PC-9 (cell line): ENCODE measurements at regions not wholly inside any gene's neighbourhood (a gene's known extent, or its start where the extent isn't known, plus 50 kb on each side); places are given as distances from the start of the nearest gene placed in this dataset.

ENCODE experiments used
- BruUV-seq: library from RNA; stranded (reverse); fragments of 400-500 nt; replicated peaks from 2 replicates; lab custom pipeline; 2021; lab: Mats Ljungman, UMichigan
- CTCF ChIA-PET: fragments of 300-600 bp; sonication (Branson Sonifier 250); formaldehyde crosslinking; loops from one replicate; lab custom pipeline; 2022; ENCODE audit warnings: antibody characterized with exemption; lab: Charles Lee
- POLR2A ChIA-PET: fragments of 300-600 bp; sonication (Branson Sonifier 250); formaldehyde crosslinking; loops from one replicate; lab custom pipeline; 2022; ENCODE audit warnings: antibody characterized with exemption; ENCODE audit not compliant: unreplicated experiment; lab: Charles Lee
- DNase-seq, 2 experiments: peaks; one replicate each; pipeline versions ENCODE4 v3.0.0 to v3.0.0-alpha.2; 2015 to 2022; ENCODE audit warnings: mixed read lengths in 1 of 2
- H2AFZ ChIP-seq: fragments of 200-600 bp; sonication (generic); 2 replicates; pipeline ENCODE4 v1.8.1; 2017; ENCODE audit warnings: antibody characterized with exemption
- H3F3A ChIP-seq: fragments of 200-600 bp; sonication (generic); 2 replicates; pipeline ENCODE4 v1.8.1; 2017; ENCODE audit warnings: antibody characterized with exemption, mild to moderate bottlenecking, low read depth; ENCODE audit not compliant: insufficient read depth
- H3K27ac ChIP-seq: fragments of 200-600 bp; sonication (generic); 2 replicates; pipeline ENCODE4 v1.6.1; 2016; ENCODE audit warnings: mixed run types
- H3K27me3 ChIP-seq: fragments of 200-600 bp; sonication (generic); 2 replicates; pipeline ENCODE4 v1.6.1; 2016; ENCODE audit warnings: low read depth, mixed run types; ENCODE audit not compliant: insufficient read depth
- H3K36me3 ChIP-seq: fragments of 200-600 bp; sonication (generic); 2 replicates; pipeline ENCODE4 v1.6.1; 2016; ENCODE audit warnings: low read depth, mixed run types
- H3K4me1 ChIP-seq: fragments of 200-600 bp; sonication (generic); replicated peaks from 2 replicates; pipeline ENCODE4 v1.6.1; 2016; ENCODE audit warnings: mixed run types; ENCODE audit not compliant: insufficient read depth
- H3K4me2 ChIP-seq: fragments of 200-600 bp; sonication (generic); 2 replicates; pipeline ENCODE4 v1.6.1; 2017; ENCODE audit warnings: mixed run types
- H3K4me3 ChIP-seq: fragments of 200-600 bp; sonication (generic); 2 replicates; pipeline ENCODE4 v1.6.1; 2016; ENCODE audit warnings: mixed run types
- H3K79me2 ChIP-seq: fragments of 200-600 bp; sonication (generic); 2 replicates; pipeline ENCODE4 v1.6.1; 2017; ENCODE audit warnings: low read depth, mixed run types
- H3K9me2 ChIP-seq: fragments of 200-600 bp; sonication (generic); 2 replicates; pipeline ENCODE4 v1.8.1; 2017; ENCODE audit warnings: mild to moderate bottlenecking; ENCODE audit not compliant: insufficient read depth
- H3K9me3 ChIP-seq: fragments of 200-600 bp; sonication (generic); 2 replicates; pipeline ENCODE4 v1.8.1; 2016; ENCODE audit warnings: low read depth; ENCODE audit not compliant: insufficient read depth
- H4K20me1 ChIP-seq: fragments of 200-600 bp; sonication (generic); 2 replicates; pipeline ENCODE4 v1.8.1; 2017; ENCODE audit not compliant: insufficient read depth
- EZH2 ChIP-seq: fragments of 200-600 bp; sonication (generic); IDR thresholded peaks from 2 replicates; pipeline ENCODE4 v1.8.0; 2017; ENCODE audit warnings: antibody characterized with exemption, low read depth
- intact Hi-C: fragments of 100-400 bp; cut with micrococcal nuclease; formaldehyde crosslinking; loops from one replicate; pipeline ENCODE4 v1.10.0; 2022; ENCODE audit not compliant: unreplicated experiment
- TF ChIP-seq, protein P1 (sequence below): fragments of 200-600 bp; sonication (generic); conservative IDR thresholded peaks from 2 replicates; pipeline ENCODE4 v1.6.1; 2017; ENCODE audit warnings: mixed run types, antibody characterized with exemption, mild to moderate bottlenecking, moderate library complexity

GRCh38 chr1:90346349-90346748, 351.4 kb downstream of the ZNF326 start:
- H2AFZ ChIP-seq: no peak overlapping the region
- no peaks in the 10 kb centered on the region for H4K20me1 ChIP-seq
- TF ChIP-seq EZH2: no peak
- TF ChIP-seq, protein P1, sequence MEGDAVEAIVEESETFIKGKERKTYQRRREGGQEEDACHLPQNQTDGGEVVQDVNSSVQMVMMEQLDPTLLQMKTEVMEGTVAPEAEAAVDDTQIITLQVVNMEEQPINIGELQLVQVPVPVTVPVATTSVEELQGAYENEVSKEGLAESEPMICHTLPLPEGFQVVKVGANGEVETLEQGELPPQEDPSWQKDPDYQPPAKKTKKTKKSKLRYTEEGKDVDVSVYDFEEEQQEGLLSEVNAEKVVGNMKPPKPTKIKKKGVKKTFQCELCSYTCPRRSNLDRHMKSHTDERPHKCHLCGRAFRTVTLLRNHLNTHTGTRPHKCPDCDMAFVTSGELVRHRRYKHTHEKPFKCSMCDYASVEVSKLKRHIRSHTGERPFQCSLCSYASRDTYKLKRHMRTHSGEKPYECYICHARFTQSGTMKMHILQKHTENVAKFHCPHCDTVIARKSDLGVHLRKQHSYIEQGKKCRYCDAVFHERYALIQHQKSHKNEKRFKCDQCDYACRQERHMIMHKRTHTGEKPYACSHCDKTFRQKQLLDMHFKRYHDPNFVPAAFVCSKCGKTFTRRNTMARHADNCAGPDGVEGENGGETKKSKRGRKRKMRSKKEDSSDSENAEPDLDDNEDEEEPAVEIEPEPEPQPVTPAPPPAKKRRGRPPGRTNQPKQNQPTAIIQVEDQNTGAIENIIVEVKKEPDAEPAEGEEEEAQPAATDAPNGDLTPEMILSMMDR: no peak
- H3K4me3 ChIP-seq: no peak overlapping the region
- no peaks in the 10 kb centered on the region for H3K9me2 ChIP-seq
- intact Hi-C loops: no loop called here
- no peaks in the 10 kb centered on the region for H3K27me3 ChIP-seq
- POLR2A ChIA-PET: no interaction called here
- H3K4me2 ChIP-seq: no peak overlapping the region
- H3K79me2 ChIP-seq: no peaks in the 10 kb centered on the region
- no peaks in the 10 kb centered on the region for H3K36me3 ChIP-seq
- CTCF ChIA-PET: no interaction called here
- H3K27ac ChIP-seq: no peak overlapping the region
- BruUV-seq: no TSS peak
- H3K9me3 ChIP-seq: peaks cover 14% of the 10 kb centered on the region; the same call in 1 of the 2 replicates
- H3F3A ChIP-seq: 0 out of 2 replicates have a peak, but pooled peaks cover 4% of the 10 kb centered on the region
- no peak for DNase-seq
- no peaks in the 10 kb centered on the region for H3K4me1 ChIP-seq

GRCh38 chr1:90344963-90345730, 350.2 kb downstream of the ZNF326 start:
- BruUV-seq: no TSS peak
- Histone ChIP-seq H3K27ac (no peak overlapping the region), H3K27me3 (no peaks in the 10 kb centered on the region), H3K79me2 (no peaks in the 10 kb centered on the region), H3K4me3 (no peak overlapping the region), H3F3A (0 out of 2 replicates have a peak, but pooled peaks cover 4% of the 10 kb centered on the region), H3K36me3 (no peaks in the 10 kb centered on the region), H3K9me3 (peaks cover 14% of the 10 kb centered on the region; the same call in 1 of the 2 replicates), H4K20me1 (no peaks in the 10 kb centered on the region), H3K4me2 (no peak overlapping the region), H3K4me1 (no peaks in the 10 kb centered on the region), H3K9me2 (no peaks in the 10 kb centered on the region), H2AFZ (no peak overlapping the region)
- POLR2A ChIA-PET: no interaction called here
- CTCF ChIA-PET: no interaction called here
- no peak for TF ChIP-seq EZH2
- TF ChIP-seq, protein P1: no peak
- intact Hi-C loops: no loop called here
- DNase-seq: no peak

- no TSS peak for BruUV-seq
- H3K27ac ChIP-seq: no peak overlapping the region
- H3K9me2 ChIP-seq: no peaks in the 10 kb centered on the region
- H3K9me3 ChIP-seq: peaks cover 3% of the 10 kb centered on the region; the same call in 1 of the 2 replicates
- no peak overlapping the region for H2AFZ ChIP-seq
- H3K79me2 ChIP-seq: no peaks in the 10 kb centered on the region
- no peaks in the 10 kb centered on the region for H3K36me3 ChIP-seq
- H3F3A ChIP-seq: no peaks in the 10 kb centered on the region
- ChIA-PET POLR2A (no interaction called here), CTCF (no interaction called here)
- TF ChIP-seq, protein P1: no peak
- TF ChIP-seq EZH2: no peak
- intact Hi-C loops: no loop called here
- H3K27me3 ChIP-seq: no peaks in the 10 kb centered on the region
- no peak for DNase-seq
- H3K4me3 ChIP-seq: no peak overlapping the region
- no peaks in the 10 kb centered on the region for H4K20me1 ChIP-seq
- no peaks in the 10 kb centered on the region for H3K4me1 ChIP-seq
- H3K4me2 ChIP-seq: no peak overlapping the region
Measured at GRCh38 chr1:90341516-90341915, 346.6 kb downstream of the ZNF326 start.
